Muscle of back (tissue), 3 donors: ENCODE measurements at regions not wholly inside any gene's neighbourhood (a gene's known extent, or its start where the extent isn't known, plus 50 kb on each side); places are given as distances from the start of the nearest gene placed in this dataset.

ENCODE experiments used
- DNase-seq, 3 donors: peaks; one replicate each; pipeline versions ENCODE4 v3.0.0 to v3.0.0-alpha.2; 2013

- DNase-seq, result peak; percentile 15 to 45 (median 31)
Measured at GRCh38 chr15:31554261-31554660, 227.6 kb downstream of the KLF13 start.

GRCh38 chr15:31555022-31555421 is 228.4 kb downstream of the KLF13 start:
- DNase-seq, result no peak

GRCh38 chr15:31556494-31557150 is 230.0 kb downstream of the KLF13 start:
- DNase-seq, result no peak

- peak in 1 of 3 donors; percentile 10 for DNase-seq
Measured at GRCh38 chr15:31557899-31558298, 231.3 kb downstream of the KLF13 start.

GRCh38 chr15:31558840-31559239 is 232.2 kb downstream of the KLF13 start:
- DNase-seq, result no peak

GRCh38 chr15:31559786-31560185 is 233.2 kb downstream of the KLF13 start:
- DNase-seq, result no peak

- no peak for DNase-seq
Measured at GRCh38 chr15:31560643-31561042, 234.0 kb downstream of the KLF13 start.

- no peak for DNase-seq
Measured at GRCh38 chr15:31561156-31561555, 234.5 kb downstream of the KLF13 start.

- no peak for DNase-seq
Measured at GRCh38 chr15:31563001-31563400, 236.4 kb downstream of the KLF13 start.

- DNase-seq, result no peak
Measured at GRCh38 chr15:31563421-31563820, 236.8 kb downstream of the KLF13 start.

- no peak for DNase-seq
Measured at GRCh38 chr15:31567861-31568260, 241.2 kb downstream of the KLF13 start.

GRCh38 chr15:31569836-31570235 is 243.2 kb downstream of the KLF13 start:
- DNase-seq, result no peak

GRCh38 chr15:31570591-31570990 is 244.0 kb downstream of the KLF13 start:
- no peak for DNase-seq

GRCh38 chr15:31571676-31572075 is 245.0 kb downstream of the KLF13 start:
- DNase-seq, result no peak

GRCh38 chr15:31573759-31574158 is 247.1 kb downstream of the KLF13 start:
- no peak for DNase-seq

- DNase-seq, result no peak
Measured at GRCh38 chr15:31574766-31575165, 248.1 kb downstream of the KLF13 start.

GRCh38 chr15:31577108-31577507 is 250.5 kb downstream of the KLF13 start:
- DNase-seq, result no peak

GRCh38 chr15:31579282-31579681 is 252.6 kb downstream of the KLF13 start:
- DNase-seq, result no peak

- no peak for DNase-seq
Measured at GRCh38 chr15:31579976-31580375, 253.3 kb downstream of the KLF13 start.

GRCh38 chr15:31584195-31584594 is 257.6 kb downstream of the KLF13 start:
- DNase-seq, result no peak

- no peak for DNase-seq
Measured at GRCh38 chr15:31585240-31585639, 258.6 kb downstream of the KLF13 start.

GRCh38 chr15:31586841-31587240 is 260.2 kb downstream of the KLF13 start:
- DNase-seq, result no peak

GRCh38 chr15:31587583-31587982 is 260.9 kb downstream of the KLF13 start:
- DNase-seq, result no peak

- DNase-seq, result peak in 1 of 3 donors; percentile 35
Measured at GRCh38 chr15:31590609-31591008, 264.0 kb downstream of the KLF13 start.
